ENCODE measurements at regions not wholly inside any gene's neighbourhood (a gene's known extent, or its start where the extent isn't known, plus 50 kb on each side); places are given as distances from the start of the nearest gene placed in this dataset.

- TF ChIP-seq CTCF (IDR thresholded peaks at IDR 0.05; ENCODE audit: low read length): no peak
- no peak for TF ChIP-seq EZH2 (IDR thresholded peaks at IDR 0.05; ENCODE audit: borderline replicate concordance, low read length)
These were observed 67.8 kb upstream of the SASH1 start for GRCh38 chr6:148274809-148275208.

Measured in OCI-LY1 (cell line).